ENCODE measurements at regions not wholly inside any gene's neighbourhood (a gene's known extent, or its start where the extent isn't known, plus 50 kb on each side); places are given as distances from the start of the nearest gene placed in this dataset.
A peak's percentile ranks its signal among the peaks of the same experiment; 100 is the strongest.

GRCh38 chr4:96895826-96896225 is 1055.9 kb downstream of the PDHA2 start:
- no peak for DNase-seq

- DNase-seq, result no peak
These were observed 1072.8 kb downstream of the PDHA2 start for GRCh38 chr4:96912716-96913115.

- peak in 9 of 58 donors; percentile 0 to 12 (median 2) for DNase-seq
These were observed 1073.7 kb downstream of the PDHA2 start for GRCh38 chr4:96913441-96914080.

GRCh38 chr4:96916711-96917110 is 1076.8 kb downstream of the PDHA2 start:
- no peak for DNase-seq

GRCh38 chr4:96936886-96937285 is 1097.0 kb downstream of the PDHA2 start:
- DNase-seq, result no peak

GRCh38 chr4:96946552-96946951 is 1106.7 kb downstream of the PDHA2 start:
- DNase-seq, result no peak

- DNase-seq, result no peak
These were observed 1112.7 kb downstream of the PDHA2 start for GRCh38 chr4:96952610-96953009.

GRCh38 chr4:96955226-96955625 is 1115.3 kb downstream of the PDHA2 start:
- DNase-seq, result no peak

GRCh38 chr4:96955691-96956090 is 1115.8 kb downstream of the PDHA2 start:
- no peak for DNase-seq

GRCh38 chr4:96969455-96969854 is 1129.6 kb downstream of the PDHA2 start:
- DNase-seq, result no peak

- no peak for DNase-seq
These were observed 1133.0 kb downstream of the PDHA2 start for GRCh38 chr4:96972920-96973319.

- no peak for DNase-seq
These were observed 1134.4 kb downstream of the PDHA2 start for GRCh38 chr4:96974295-96974694.

- DNase-seq, result no peak
These were observed 1143.9 kb downstream of the PDHA2 start for GRCh38 chr4:96983830-96984229.

GRCh38 chr4:96986816-96987215 is 1146.9 kb downstream of the PDHA2 start:
- DNase-seq, result no peak

GRCh38 chr4:96991083-96991482 is 1151.2 kb downstream of the PDHA2 start:
- DNase-seq, result no peak

- no peak for DNase-seq
These were observed 1150.8 kb downstream of the STPG2 start for GRCh38 chr4:96992443-96992842.

- no peak for DNase-seq
These were observed 1149.7 kb downstream of the STPG2 start for GRCh38 chr4:96993560-96993959.

- no peak for DNase-seq
These were observed 1139.6 kb downstream of the STPG2 start for GRCh38 chr4:97003715-97004114.

GRCh38 chr4:97013309-97013708 is 1130.0 kb downstream of the STPG2 start:
- DNase-seq, result no peak

GRCh38 chr4:97013711-97014110 is 1129.6 kb downstream of the STPG2 start:
- no peak for DNase-seq

- no peak for DNase-seq
These were observed 1128.0 kb downstream of the STPG2 start for GRCh38 chr4:97015301-97015700.

GRCh38 chr4:97016186-97016907 is 1126.9 kb downstream of the STPG2 start:
- no peak for DNase-seq

GRCh38 chr4:97027728-97028410 is 1115.4 kb downstream of the STPG2 start:
- no peak for DNase-seq
